ENCODE measurements at regions not wholly inside any gene's neighbourhood (a gene's known extent, or its start where the extent isn't known, plus 50 kb on each side); places are given as distances from the start of the nearest gene placed in this dataset.

DNA sequence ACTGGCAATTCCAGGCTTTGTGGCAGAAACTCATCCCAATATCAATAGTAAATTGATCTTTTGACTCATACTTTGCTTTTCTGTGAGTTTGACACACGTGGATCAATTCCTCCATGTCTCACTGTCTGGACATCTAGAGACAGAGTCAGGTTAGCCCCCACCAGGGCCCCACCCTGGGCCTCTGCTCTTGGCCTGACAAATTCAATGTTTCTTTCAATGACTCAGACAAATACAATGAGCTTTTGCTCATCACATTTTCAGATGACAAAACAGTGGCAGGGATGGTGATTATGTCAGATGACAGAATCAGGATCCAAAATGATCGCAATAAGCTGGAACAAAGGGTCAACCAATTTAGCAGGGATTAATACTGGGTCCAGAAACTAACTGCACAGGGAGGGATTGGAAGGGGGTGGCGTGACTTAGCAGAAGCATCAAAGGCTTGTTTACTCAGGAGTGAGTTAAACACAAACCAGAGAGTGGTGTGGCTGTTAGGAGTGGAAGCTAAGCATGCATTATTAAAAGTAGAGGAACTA is 90.5 kb upstream of the ASIC2 start:
- TF ChIP-seq POLR2A (IDR thresholded peaks at IDR 0.05) (no peak), POLR2AphosphoS5 (IDR thresholded peaks at IDR 0.05) (no peak)
